AG04450 (cell line): ENCODE measurements at regions not wholly inside any gene's neighbourhood (a gene's known extent, or its start where the extent isn't known, plus 50 kb on each side); places are given as distances from the start of the nearest gene placed in this dataset.

Source experiments
- CTCF ChIA-PET: fragments of 300-600, 350-600 bp; formaldehyde crosslinking; extraction: SDS; loops from one replicate; lab custom pipeline; 2022; ENCODE audit warnings: antibody characterized with exemption, inconsistent platforms; lab: Charles Lee
- POLR2A ChIA-PET: fragments of 350-600 bp; formaldehyde crosslinking; extraction: SDS; loops from one replicate; lab custom pipeline; 2021; ENCODE audit warnings: antibody characterized with exemption, inconsistent platforms; lab: Yijun Ruan, JAX
- DNase-seq: peaks from one replicate; pipeline ENCODE4 v3.0.0-alpha.2; 2011; ENCODE audit warnings: low read depth, low spot score
- H3K27ac ChIP-seq: one replicate; pipeline ENCODE4 v1.5.1; 2012; ENCODE audit warnings: low read depth, low read length, control low read depth
- H3K27me3 ChIP-seq: one replicate; pipeline ENCODE4 v1.6.0; 2012; ENCODE audit warnings: low read length; ENCODE audit not compliant: control insufficient read depth, insufficient read depth
- H3K4me3 ChIP-seq: 2 replicates; pipeline ENCODE4 v1.5.1; 2011; ENCODE audit warnings: mild to moderate bottlenecking, low read depth, low read length, control low read depth
- H3K9me3 ChIP-seq: 2 replicates; pipeline ENCODE4 v1.5.1; 2012; ENCODE audit warnings: low read length; ENCODE audit not compliant: control insufficient read depth, insufficient read depth
- CTCF ChIP-seq: IDR thresholded peaks from 2 replicates; pipeline ENCODE4 v1.5.1; 2011; ENCODE audit warnings: low read depth, low read length, control low read depth, inconsistent platforms

- H3K27me3 ChIP-seq = no peaks in the 10 kb centered on the region
- POLR2A ChIA-PET = no interaction called here
- CTCF ChIA-PET = no interaction called here
- no peak for TF ChIP-seq CTCF
- H3K4me3 ChIP-seq = no peak overlapping the region
- no peak for DNase-seq
- peaks cover 6% of the 10 kb centered on the region; the same call in 1 of the 2 replicates for H3K9me3 ChIP-seq
- no peak overlapping the region for H3K27ac ChIP-seq
Observed at GRCh38 chr12:103181366-103182152, 224.1 kb downstream of the ASCL1 start.

- H3K27me3 ChIP-seq = no peaks in the 10 kb centered on the region
- H3K4me3 ChIP-seq = no peak overlapping the region
- ChIA-PET POLR2A (no interaction called here), CTCF (no interaction called here)
- no peak overlapping the region for H3K27ac ChIP-seq
- DNase-seq = no peak
- H3K9me3 ChIP-seq = peaks cover 6% of the 10 kb centered on the region; the same call in 1 of the 2 replicates
- no peak for TF ChIP-seq CTCF
Observed at GRCh38 chr12:103182299-103182698, 224.8 kb downstream of the ASCL1 start.

GRCh38 chr12:103196467-103196866, 239.0 kb downstream of the ASCL1 start:
- H3K27me3 ChIP-seq = no peaks in the 10 kb centered on the region
- CTCF ChIA-PET = no interaction called here
- TF ChIP-seq CTCF = no peak

GRCh38 chr12:103197725-103198388, 240.4 kb downstream of the ASCL1 start:
- Histone ChIP-seq H3K9me3 (peaks cover 15% of the 10 kb centered on the region), H3K27me3 (no peaks in the 10 kb centered on the region), H3K4me3 (no peak overlapping the region), H3K27ac (no peak overlapping the region)
- no peak for DNase-seq
- CTCF ChIA-PET = no interaction called here
- no peak for TF ChIP-seq CTCF
- POLR2A ChIA-PET = no interaction called here

More at GRCh38 chr12:103196467-103196866, 239.0 kb downstream of the ASCL1 start:
- Histone ChIP-seq H3K4me3 (no peak overlapping the region), H3K9me3 (peaks cover 16% of the 10 kb centered on the region), H3K27ac (no peak overlapping the region)
- DNase-seq = no peak
- POLR2A ChIA-PET = no interaction called here

- CTCF ChIA-PET = no interaction called here
- TF ChIP-seq CTCF = no peak
- H3K27ac ChIP-seq = no peak overlapping the region
Observed at GRCh38 chr12:103198499-103198898, 241.0 kb downstream of the ASCL1 start.

More at GRCh38 chr12:103198499-103198898, 241.0 kb downstream of the ASCL1 start:
- Histone ChIP-seq H3K27me3 (no peaks in the 10 kb centered on the region), H3K4me3 (no peak overlapping the region), H3K9me3 (peaks cover 17% of the 10 kb centered on the region)
- POLR2A ChIA-PET = no interaction called here
- no peak for DNase-seq
